ENCODE measurements at regions not wholly inside any gene's neighbourhood (a gene's known extent, or its start where the extent isn't known, plus 50 kb on each side); places are given as distances from the start of the nearest gene placed in this dataset.
A peak's percentile ranks its signal among the peaks of the same experiment; 100 is the strongest.

DNA sequence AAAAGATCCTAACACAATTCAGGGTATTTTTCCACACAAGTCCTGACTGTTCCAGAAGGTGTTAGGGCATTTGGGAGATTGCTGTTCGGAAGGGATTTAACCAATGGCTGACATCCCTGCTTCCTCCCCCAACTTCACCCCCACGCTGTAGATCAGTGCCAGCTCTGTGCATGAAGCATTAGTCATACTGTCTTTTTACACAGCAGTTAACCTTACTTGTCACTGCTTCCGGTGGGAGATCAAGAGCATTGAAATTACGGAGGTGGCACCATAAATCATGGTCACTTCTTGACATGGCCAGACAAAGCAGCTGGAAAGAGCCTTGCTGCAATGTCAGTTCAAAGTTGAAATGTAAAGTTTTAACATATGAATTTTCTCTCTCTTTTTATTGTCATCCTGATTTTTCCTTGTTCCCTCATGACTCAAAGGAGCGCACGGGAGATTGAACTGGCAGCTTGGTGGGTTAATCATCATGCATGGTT lies 70.2 kb downstream of the HRH4 start:
- H3K4me3 ChIP-seq = no peak overlapping the region
- no peaks in the 10 kb centered on the region for H3K36me3 ChIP-seq
- no peaks in the 10 kb centered on the region for H3K27me3 ChIP-seq
- no peaks in the 10 kb centered on the region; the same call in 1 of the 2 replicates for H3K9me3 ChIP-seq
- peak; percentile 66 for DNase-seq

- Histone ChIP-seq H3K9me3 (no peaks in the 10 kb centered on the region; the same call in 1 of the 2 replicates), H3K4me3 (no peak overlapping the region), H3K36me3 (no peaks in the 10 kb centered on the region), H3K27me3 (no peaks in the 10 kb centered on the region)
- DNase-seq = no peak
Measured at GRCh38 chr18:24534271-24534670, 73.8 kb downstream of the HRH4 start.

DNA sequence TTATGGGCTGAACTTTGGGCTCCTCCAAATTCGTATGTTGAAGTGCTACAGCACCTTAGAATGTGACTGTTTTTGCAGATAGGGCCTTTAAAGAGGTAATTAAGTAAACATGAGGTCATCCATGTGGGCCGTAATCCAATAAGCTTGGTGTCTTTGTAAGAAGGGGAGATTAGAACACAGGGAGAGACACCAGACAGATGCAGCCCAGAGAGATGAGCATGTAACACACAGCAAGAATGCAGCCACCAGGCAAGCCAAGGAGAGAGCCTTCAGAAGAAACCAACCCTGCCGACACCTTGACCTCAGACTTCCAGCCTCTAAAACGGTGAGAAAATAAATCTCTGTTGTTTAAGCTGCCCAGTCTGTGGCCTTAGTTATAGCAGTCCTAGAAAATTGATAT lies 74.3 kb downstream of the HRH4 start:
- Histone ChIP-seq H3K9me3 (no peaks in the 10 kb centered on the region; the same call in 1 of the 2 replicates), H3K27me3 (no peaks in the 10 kb centered on the region), H3K4me3 (no peak overlapping the region), H3K36me3 (no peaks in the 10 kb centered on the region)
- no peak for DNase-seq

DNA sequence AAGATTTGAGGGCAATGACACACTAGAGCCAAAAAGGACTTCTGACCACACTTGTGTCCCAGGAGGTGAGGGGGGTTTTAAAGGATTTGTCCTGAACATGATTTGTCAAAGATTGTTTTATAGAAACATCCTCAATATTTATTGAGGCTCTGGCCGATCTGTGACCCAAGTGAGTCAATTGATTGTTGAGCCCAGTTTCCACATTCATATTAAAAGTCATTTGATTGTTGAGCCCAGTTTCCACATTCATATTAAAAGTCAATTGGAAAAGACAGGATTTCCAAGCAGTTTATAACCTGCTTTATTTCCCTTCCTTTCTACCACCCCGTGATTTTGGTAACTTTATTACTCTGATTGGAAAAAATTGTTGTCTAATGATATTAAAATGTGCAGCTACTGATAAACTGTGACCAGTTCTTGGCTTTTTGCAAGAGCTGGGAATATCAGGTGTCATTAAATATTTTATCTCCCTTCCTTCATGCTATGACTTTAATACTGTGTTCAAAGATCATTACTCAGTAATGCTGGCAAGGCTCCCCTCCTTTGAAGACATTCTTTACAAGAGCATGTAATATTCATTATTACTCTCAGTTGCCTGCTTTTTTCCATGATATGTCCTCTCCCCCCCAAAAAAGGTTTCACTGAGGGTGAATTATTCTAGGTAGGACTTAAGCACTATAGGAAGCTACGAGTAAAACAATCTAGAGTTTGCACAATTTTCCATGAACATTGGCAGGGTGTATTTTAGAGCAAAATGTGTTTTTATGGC lies 75.3 kb downstream of the HRH4 start:
- Histone ChIP-seq H3K36me3 (no peaks in the 10 kb centered on the region), H3K4me3 (no peak overlapping the region), H3K27me3 (no peaks in the 10 kb centered on the region), H3K9me3 (no peaks in the 10 kb centered on the region; the same call in 1 of the 2 replicates)
- DNase-seq = no peak

DNA sequence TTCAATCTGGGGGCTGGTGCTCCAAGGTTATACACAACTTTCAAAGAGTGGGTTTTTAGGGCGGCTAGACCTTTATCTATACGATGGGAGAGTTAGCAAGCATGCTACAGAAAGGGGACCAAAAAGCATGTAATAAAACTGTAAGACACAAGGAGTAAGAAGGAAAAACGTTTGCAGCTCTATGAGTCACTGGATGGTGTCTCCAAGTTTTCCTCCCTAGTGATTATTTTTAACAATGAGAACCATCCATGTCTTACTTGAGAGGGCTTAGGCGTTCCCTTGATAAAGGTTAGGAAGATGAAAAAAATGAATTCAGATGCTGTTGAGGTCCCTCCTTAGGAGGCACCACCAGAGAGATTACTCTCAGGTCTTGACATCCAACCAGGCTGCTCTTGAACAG lies 75.9 kb downstream of the HRH4 start:
- DNase-seq = no peak
- Histone ChIP-seq H3K27me3 (no peaks in the 10 kb centered on the region), H3K36me3 (no peaks in the 10 kb centered on the region), H3K4me3 (no peak overlapping the region), H3K9me3 (no peaks in the 10 kb centered on the region; the same call in 1 of the 2 replicates)

DNA sequence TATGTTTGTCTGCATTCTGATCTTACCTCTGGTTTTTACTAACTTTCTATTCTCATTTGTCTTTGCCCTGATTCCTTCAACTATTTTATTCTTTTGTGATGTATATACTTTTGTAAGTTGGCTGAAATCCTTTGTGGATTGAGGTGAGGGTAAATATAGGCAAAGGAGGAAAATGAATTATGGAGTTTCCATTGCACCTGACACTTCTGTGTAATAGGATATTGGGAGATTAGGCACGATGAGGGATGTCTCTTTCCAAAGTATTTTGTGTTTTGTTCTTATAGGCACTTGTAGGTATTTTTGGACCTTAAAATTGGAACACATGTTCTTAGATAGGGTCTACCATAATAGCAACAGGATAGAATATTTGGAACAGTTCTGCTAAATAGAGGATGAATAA lies 76.4 kb downstream of the HRH4 start:
- Histone ChIP-seq H3K27me3 (no peaks in the 10 kb centered on the region), H3K9me3 (no peaks in the 10 kb centered on the region; the same call in 1 of the 2 replicates)
- DNase-seq = no peak

GRCh38 chr18:24538414-24539264 lies 78.2 kb downstream of the HRH4 start:
- Histone ChIP-seq H3K4me3 (no peak overlapping the region), H3K36me3 (no peaks in the 10 kb centered on the region), H3K9me3 (no peaks in the 10 kb centered on the region), H3K27me3 (no peaks in the 10 kb centered on the region)
- DNase-seq = no peak

More for the DNA sequence above, 76.4 kb downstream of the HRH4 start:
- Histone ChIP-seq H3K4me3 (no peak overlapping the region), H3K36me3 (no peaks in the 10 kb centered on the region)

DNA sequence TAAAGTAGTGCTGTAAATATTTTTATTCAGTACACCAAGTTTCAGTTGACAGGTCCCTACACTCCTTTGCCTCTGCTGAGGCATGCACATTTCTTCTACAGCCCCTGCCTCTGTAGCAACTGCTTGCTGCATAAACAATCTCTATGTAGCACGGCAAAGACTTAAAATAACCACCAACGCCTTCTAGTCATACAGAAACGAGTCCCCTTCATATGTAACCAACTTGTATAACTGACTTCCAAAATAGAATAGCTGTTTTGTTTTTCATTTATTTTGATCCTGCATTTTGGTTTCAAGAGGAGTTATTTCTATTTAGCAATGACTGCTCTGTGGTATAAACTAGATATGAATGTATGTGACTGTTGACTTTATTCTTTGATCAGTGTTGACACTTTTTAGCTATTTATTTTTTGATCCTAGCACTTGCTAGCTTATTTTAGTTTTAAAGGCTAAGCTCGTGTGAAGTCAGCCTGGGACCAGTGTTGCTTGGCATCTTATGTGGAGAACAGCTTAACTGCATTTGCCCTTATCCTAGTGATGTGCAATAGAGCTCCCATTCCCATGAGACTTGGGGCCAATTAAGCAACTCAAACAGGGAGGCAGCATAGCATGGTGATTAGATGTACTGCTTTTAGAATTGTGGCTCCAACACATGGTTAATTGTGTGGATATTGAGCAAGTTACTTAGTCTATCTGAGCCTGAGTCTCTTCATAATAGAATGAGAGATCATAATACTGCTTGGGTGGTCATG lies 79.6 kb downstream of the HRH4 start:
- Histone ChIP-seq H3K9me3 (no peaks in the 10 kb centered on the region), H3K27me3 (no peaks in the 10 kb centered on the region), H3K4me3 (no peak overlapping the region), H3K36me3 (no peaks in the 10 kb centered on the region)
- DNase-seq = no peak

DNA sequence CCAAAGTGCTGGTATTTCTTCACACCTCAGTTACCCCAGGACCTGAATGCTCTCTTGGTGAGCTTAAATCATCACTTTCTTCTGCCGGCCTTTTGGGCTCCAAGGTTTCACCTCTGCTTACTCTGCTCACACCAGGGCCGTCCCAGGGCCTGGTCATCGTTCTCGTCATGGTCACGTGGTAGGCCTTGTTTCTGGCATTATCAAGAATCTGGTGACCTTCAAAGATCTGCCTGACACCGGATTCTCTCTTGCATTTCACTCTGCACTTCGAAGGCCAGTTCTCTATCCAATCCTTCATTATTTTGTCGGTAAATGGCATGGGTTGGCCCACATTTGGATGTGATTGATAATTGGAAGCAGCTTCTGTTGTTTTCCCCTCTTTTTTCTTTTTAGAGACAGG lies 80.5 kb downstream of the HRH4 start:
- Histone ChIP-seq H3K9me3 (no peaks in the 10 kb centered on the region), H3K4me3 (no peak overlapping the region), H3K36me3 (no peaks in the 10 kb centered on the region), H3K27me3 (no peaks in the 10 kb centered on the region)
- no peak for DNase-seq

- H3K36me3 ChIP-seq = no peaks in the 10 kb centered on the region
- DNase-seq = no peak
- no peaks in the 10 kb centered on the region for H3K9me3 ChIP-seq
- no peaks in the 10 kb centered on the region for H3K27me3 ChIP-seq
- H3K4me3 ChIP-seq = no peak overlapping the region
Measured at GRCh38 chr18:24543086-24543794, 82.8 kb downstream of the HRH4 start.

DNA sequence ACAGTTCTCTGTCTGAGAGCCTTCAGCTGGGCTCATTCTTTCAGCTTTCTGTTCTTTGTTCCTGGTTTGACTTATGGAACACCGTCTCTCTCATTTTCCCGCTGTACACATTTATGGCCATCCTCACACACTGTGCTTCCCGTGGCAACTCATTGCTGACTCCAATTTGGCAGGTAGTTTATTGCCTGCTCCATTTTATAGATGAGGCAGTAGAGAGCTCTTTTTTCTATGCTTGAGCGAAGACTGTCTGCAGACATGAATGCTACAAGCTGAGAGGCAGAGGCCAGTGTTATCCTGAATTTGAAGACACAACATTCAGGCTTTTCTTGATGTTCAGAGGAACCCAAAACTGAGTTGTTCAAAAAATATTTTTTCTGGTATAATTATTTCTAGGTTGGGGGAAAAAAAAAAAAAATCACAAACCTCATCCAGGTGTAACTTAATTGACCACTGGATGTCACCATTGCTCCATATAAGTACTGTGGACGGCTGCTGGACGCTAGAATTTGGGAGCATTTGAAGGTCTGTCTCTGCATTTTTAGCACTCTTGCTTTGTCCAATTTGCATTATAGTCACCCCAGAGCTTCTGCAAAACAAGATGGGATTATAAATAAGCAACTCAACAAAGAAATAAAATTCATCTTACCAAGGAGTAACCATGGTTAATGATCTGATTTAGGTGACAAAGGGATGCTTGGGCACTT lies 83.5 kb downstream of the HRH4 start:
- Histone ChIP-seq H3K27me3 (no peaks in the 10 kb centered on the region), H3K9me3 (no peaks in the 10 kb centered on the region), H3K4me3 (no peak overlapping the region), H3K36me3 (no peaks in the 10 kb centered on the region)
- no peak for DNase-seq

GRCh38 chr18:24544949-24545348 lies 84.5 kb downstream of the HRH4 start:
- no peak for DNase-seq
- no peaks in the 10 kb centered on the region for H3K27me3 ChIP-seq
- no peak overlapping the region for H3K4me3 ChIP-seq
- H3K36me3 ChIP-seq = no peaks in the 10 kb centered on the region
- H3K9me3 ChIP-seq = no peaks in the 10 kb centered on the region

- H3K27me3 ChIP-seq = no peaks in the 10 kb centered on the region
Measured at GRCh38 chr18:24545651-24546050, 85.2 kb downstream of the HRH4 start.

GRCh38 chr18:24546307-24546706 lies 85.9 kb downstream of the HRH4 start:
- H3K27me3 ChIP-seq = no peaks in the 10 kb centered on the region
- no peak overlapping the region for H3K4me3 ChIP-seq
- H3K9me3 ChIP-seq = no peaks in the 10 kb centered on the region
- DNase-seq = no peak
- H3K36me3 ChIP-seq = no peaks in the 10 kb centered on the region

More at GRCh38 chr18:24545651-24546050, 85.2 kb downstream of the HRH4 start:
- Histone ChIP-seq H3K36me3 (no peaks in the 10 kb centered on the region), H3K9me3 (no peaks in the 10 kb centered on the region), H3K4me3 (no peak overlapping the region)
- DNase-seq = no peak

- no peak overlapping the region for H3K4me3 ChIP-seq
- no peaks in the 10 kb centered on the region for H3K27me3 ChIP-seq
- no peaks in the 10 kb centered on the region for H3K36me3 ChIP-seq
- H3K9me3 ChIP-seq = no peaks in the 10 kb centered on the region
- no peak for DNase-seq
Measured at GRCh38 chr18:24548583-24548982, 88.1 kb downstream of the HRH4 start.

DNA sequence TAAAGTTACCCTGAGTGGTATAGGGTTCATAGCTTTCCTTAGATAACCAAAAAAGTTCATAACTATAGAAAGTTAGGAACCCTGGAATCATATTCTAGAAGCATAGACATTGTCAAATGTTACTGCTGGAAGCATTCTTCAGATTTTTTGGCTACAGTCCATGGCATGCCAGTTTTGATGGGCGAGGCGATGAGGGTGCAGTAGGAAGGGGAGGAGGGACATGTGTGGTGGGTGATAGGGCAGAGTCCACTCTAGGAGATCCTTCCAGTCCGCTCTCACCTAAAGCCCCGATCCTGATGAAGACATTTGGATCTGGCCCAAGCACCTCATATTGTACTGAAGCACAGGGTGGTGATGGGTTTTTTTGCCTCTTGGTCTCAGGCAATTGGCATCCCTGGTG lies 91.8 kb downstream of the HRH4 start:
- H3K36me3 ChIP-seq = no peaks in the 10 kb centered on the region
- H3K4me3 ChIP-seq = no peak overlapping the region
- DNase-seq = no peak
- H3K27me3 ChIP-seq = no peaks in the 10 kb centered on the region
- H3K9me3 ChIP-seq = no peaks in the 10 kb centered on the region

Measured in MG63 (cell line).